HG03571 (cell line): ENCODE measurements at regions not wholly inside any gene's neighbourhood (a gene's known extent, or its start where the extent isn't known, plus 50 kb on each side); places are given as distances from the start of the nearest gene placed in this dataset.

Source experiments
- ATAC-seq: cut with Tn5 transposase; IDR thresholded peaks from one replicate; pipeline ENCODE4 v1.9.1; 2021; ENCODE audit not compliant: unreplicated experiment

GRCh38 chr10:44593952-44594351 is 209.1 kb upstream of the CXCL12 start:
- no peak for ATAC-seq

- ATAC-seq = no peak
Measured at GRCh38 chr10:44607116-44607515, 222.2 kb upstream of the CXCL12 start.

- ATAC-seq = no peak
Measured at GRCh38 chr10:44618910-44619309, 234.0 kb upstream of the CXCL12 start.

GRCh38 chr10:44619521-44619920 is 234.6 kb upstream of the CXCL12 start:
- ATAC-seq = no peak

- no peak for ATAC-seq
Measured at GRCh38 chr10:44619975-44620374, 235.1 kb upstream of the CXCL12 start.

- ATAC-seq = no peak
Measured at GRCh38 chr10:44627591-44628354, 242.9 kb upstream of the CXCL12 start.

- no peak for ATAC-seq
Measured at GRCh38 chr10:44628921-44629320, 244.0 kb upstream of the CXCL12 start.

GRCh38 chr10:44635176-44635575 is 250.3 kb upstream of the CXCL12 start:
- no peak for ATAC-seq

GRCh38 chr10:44636625-44637024 is 251.7 kb upstream of the CXCL12 start:
- ATAC-seq = no peak

- no peak for ATAC-seq
Measured at GRCh38 chr10:44640429-44640828, 255.5 kb upstream of the CXCL12 start.

GRCh38 chr10:44647473-44647872 is 262.6 kb upstream of the CXCL12 start:
- no peak for ATAC-seq

- peak; percentile 80 for ATAC-seq
Measured at GRCh38 chr10:44647877-44648542, 263.1 kb upstream of the CXCL12 start.

GRCh38 chr10:44650691-44651661 is 260.2 kb upstream of the TMEM72 start:
- no peak for ATAC-seq

- no peak for ATAC-seq
Measured at GRCh38 chr10:44651834-44652233, 259.3 kb upstream of the TMEM72 start.

GRCh38 chr10:44659320-44659719 is 251.8 kb upstream of the TMEM72 start:
- no peak for ATAC-seq

GRCh38 chr10:44660271-44660670 is 250.9 kb upstream of the TMEM72 start:
- no peak for ATAC-seq

GRCh38 chr10:44662051-44662450 is 249.1 kb upstream of the TMEM72 start:
- ATAC-seq = no peak

- no peak for ATAC-seq
Measured at GRCh38 chr10:44668336-44668735, 242.8 kb upstream of the TMEM72 start.

- no peak for ATAC-seq
Measured at GRCh38 chr10:44671319-44671718, 239.8 kb upstream of the TMEM72 start.

- no peak for ATAC-seq
Measured at GRCh38 chr10:44673245-44673983, 237.7 kb upstream of the TMEM72 start.
